Progenitor cell of endocrine pancreas (in vitro differentiated cells): ENCODE measurements at regions not wholly inside any gene's neighbourhood (a gene's known extent, or its start where the extent isn't known, plus 50 kb on each side); places are given as distances from the start of the nearest gene placed in this dataset.

Experiments
- DNase-seq: peaks from one replicate; pipeline ENCODE4 v3.0.0; 2021; ENCODE audit warnings: low spot score; ENCODE audit not compliant: unreplicated experiment
- H3K27ac Mint-ChIP-seq: 2 replicates; pipeline ENCODE4 v1.8.0; 2021; ENCODE audit warnings: mild to moderate bottlenecking, moderate library complexity, mixed read lengths
- H3K27me3 Mint-ChIP-seq: 2 replicates; pipeline ENCODE4 v1.8.0; 2021; ENCODE audit warnings: mixed read lengths
- H3K36me3 Mint-ChIP-seq: 2 replicates; pipeline ENCODE4 v1.8.0; 2022; ENCODE audit warnings: mixed read lengths; ENCODE audit not compliant: insufficient read depth
- H3K4me1 Mint-ChIP-seq: 2 replicates; pipeline ENCODE4 v1.8.0; 2021; ENCODE audit warnings: low read depth, mixed read lengths
- H3K4me3 Mint-ChIP-seq: 2 replicates; pipeline ENCODE4 v1.8.0; 2021; ENCODE audit warnings: low read depth, mild to moderate bottlenecking, moderate library complexity, mixed read lengths
- H3K9me3 Mint-ChIP-seq: 2 replicates; pipeline ENCODE4 v1.8.0; 2021; ENCODE audit warnings: low read depth, mixed read lengths
- TF ChIP-seq, protein P1 (sequence below): fragments of 200-600 bp; sonication (generic); IDR thresholded peaks from one replicate; pipeline ENCODE4 v1.5.0; 2021; ENCODE audit warnings: antibody characterized with exemption, mild to moderate bottlenecking; ENCODE audit not compliant: unreplicated experiment

DNA sequence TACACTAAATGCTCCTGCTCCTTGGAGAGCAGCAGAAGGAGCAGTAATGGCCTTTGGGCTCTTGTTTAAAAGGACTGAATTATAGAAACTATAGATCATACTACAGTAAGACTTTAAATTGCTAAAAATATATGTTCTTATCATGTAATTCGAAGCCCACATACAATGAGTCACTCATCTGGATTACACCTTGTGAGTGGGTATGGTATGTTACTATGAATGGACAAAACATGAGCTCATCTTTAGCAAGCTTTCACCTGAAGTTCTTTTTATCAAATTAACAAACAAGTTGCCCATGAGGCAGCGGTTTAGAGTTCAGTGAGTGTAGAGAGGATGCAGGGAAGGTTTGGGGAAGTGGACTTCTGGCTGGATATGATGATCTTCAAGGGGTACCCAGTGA is 114.4 kb upstream of the CCN2 start:
- no peak overlapping the region for H3K4me3 Mint-ChIP-seq
- no peak overlapping the region for H3K27ac Mint-ChIP-seq
- DNase-seq: no peak
- H3K36me3 Mint-ChIP-seq: peaks cover 1% of the 10 kb centered on the region
- H3K9me3 Mint-ChIP-seq: peaks cover 4% of the 10 kb centered on the region
- H3K27me3 Mint-ChIP-seq: no peaks in the 10 kb centered on the region
- TF ChIP-seq, protein P1, sequence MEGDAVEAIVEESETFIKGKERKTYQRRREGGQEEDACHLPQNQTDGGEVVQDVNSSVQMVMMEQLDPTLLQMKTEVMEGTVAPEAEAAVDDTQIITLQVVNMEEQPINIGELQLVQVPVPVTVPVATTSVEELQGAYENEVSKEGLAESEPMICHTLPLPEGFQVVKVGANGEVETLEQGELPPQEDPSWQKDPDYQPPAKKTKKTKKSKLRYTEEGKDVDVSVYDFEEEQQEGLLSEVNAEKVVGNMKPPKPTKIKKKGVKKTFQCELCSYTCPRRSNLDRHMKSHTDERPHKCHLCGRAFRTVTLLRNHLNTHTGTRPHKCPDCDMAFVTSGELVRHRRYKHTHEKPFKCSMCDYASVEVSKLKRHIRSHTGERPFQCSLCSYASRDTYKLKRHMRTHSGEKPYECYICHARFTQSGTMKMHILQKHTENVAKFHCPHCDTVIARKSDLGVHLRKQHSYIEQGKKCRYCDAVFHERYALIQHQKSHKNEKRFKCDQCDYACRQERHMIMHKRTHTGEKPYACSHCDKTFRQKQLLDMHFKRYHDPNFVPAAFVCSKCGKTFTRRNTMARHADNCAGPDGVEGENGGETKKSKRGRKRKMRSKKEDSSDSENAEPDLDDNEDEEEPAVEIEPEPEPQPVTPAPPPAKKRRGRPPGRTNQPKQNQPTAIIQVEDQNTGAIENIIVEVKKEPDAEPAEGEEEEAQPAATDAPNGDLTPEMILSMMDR: no peak
- no peaks in the 10 kb centered on the region for H3K4me1 Mint-ChIP-seq

- Mint-ChIP-seq H3K27ac (no peak overlapping the region), H3K9me3 (peaks cover 4% of the 10 kb centered on the region), H3K4me1 (no peaks in the 10 kb centered on the region), H3K27me3 (no peaks in the 10 kb centered on the region), H3K36me3 (peaks cover 1% of the 10 kb centered on the region), H3K4me3 (no peak overlapping the region)
- TF ChIP-seq, protein P1: no peak
- DNase-seq: no peak
Observed at GRCh38 chr6:132063738-132064137, 112.6 kb upstream of the CCN2 start.

GRCh38 chr6:132063204-132063603 is 112.0 kb upstream of the CCN2 start:
- Mint-ChIP-seq H3K4me3 (no peak overlapping the region), H3K36me3 (peaks cover 1% of the 10 kb centered on the region), H3K9me3 (peaks cover 4% of the 10 kb centered on the region), H3K4me1 (no peaks in the 10 kb centered on the region), H3K27me3 (no peaks in the 10 kb centered on the region), H3K27ac (no peak overlapping the region)
- no peak for DNase-seq
- TF ChIP-seq, protein P1: no peak

GRCh38 chr6:132062626-132063025 is 111.5 kb upstream of the CCN2 start:
- Mint-ChIP-seq H3K27me3 (no peaks in the 10 kb centered on the region), H3K9me3 (peaks cover 4% of the 10 kb centered on the region), H3K36me3 (peaks cover 1% of the 10 kb centered on the region), H3K4me1 (no peaks in the 10 kb centered on the region), H3K4me3 (no peak overlapping the region), H3K27ac (no peak overlapping the region)
- TF ChIP-seq, protein P1: no peak
- no peak for DNase-seq

DNA sequence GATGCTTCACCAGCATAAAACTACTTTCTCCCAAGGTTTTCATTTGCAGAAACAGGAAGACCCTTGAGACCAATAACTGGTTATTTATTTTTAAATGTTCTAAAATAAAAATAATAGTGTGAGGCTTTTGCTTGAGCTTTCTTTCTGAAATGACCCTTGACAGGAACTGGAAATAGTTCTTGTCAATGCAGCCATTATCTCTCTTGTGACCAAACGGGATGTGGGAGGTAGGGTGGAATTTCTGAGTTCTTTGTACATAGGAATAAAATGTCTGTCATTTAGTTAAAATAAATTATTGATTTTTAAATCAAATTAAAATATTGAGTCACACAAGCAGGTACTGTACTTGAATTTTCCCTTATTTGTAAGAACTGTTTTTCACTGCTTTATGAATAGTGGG is 110.2 kb upstream of the CCN2 start:
- DNase-seq: no peak
- Mint-ChIP-seq H3K4me3 (no peak overlapping the region), H3K9me3 (peaks cover 4% of the 10 kb centered on the region), H3K27ac (no peak overlapping the region), H3K27me3 (no peaks in the 10 kb centered on the region), H3K4me1 (no peaks in the 10 kb centered on the region), H3K36me3 (peaks cover 1% of the 10 kb centered on the region)
- TF ChIP-seq, protein P1: no peak
